ENCODE measurements at regions not wholly inside any gene's neighbourhood (a gene's known extent, or its start where the extent isn't known, plus 50 kb on each side); places are given as distances from the start of the nearest gene placed in this dataset.

- intact Hi-C loops (cut with micrococcal nuclease; ENCODE audit: unreplicated experiment) (no loop called here), in situ Hi-C loops (cut with MboI) (no loop called here)
- no peaks in the 10 kb centered on the region; the same call in 2 of the 3 replicates for H3K9me3 ChIP-seq (replicated peaks; ENCODE audit: control insufficient read depth, insufficient read depth, low read length)
- POLR2A ChIA-PET, result interaction anchor here (0.6 kb wide), 1 partner anchor 99 kb away, joined by 3 read pairs; no protein-coding TSS in a partner anchor
- no peak for FAIRE-seq
- H3K4me3 ChIP-seq, result no peak overlapping the region
- SMC1A ChIA-PET (ENCODE audit: uncharacterized antibody, unreplicated experiment), result no interaction called here
- no TSS peak for BruUV-seq (replicated peaks)
- no peak overlapping the region for H3K9ac ChIP-seq (ENCODE audit: control insufficient read depth, insufficient read depth, low read length)
- H4K20me1 ChIP-seq (ENCODE audit: control insufficient read depth, insufficient read depth), result no peaks in the 10 kb centered on the region
- no peak overlapping the region for H2AFZ ChIP-seq (ENCODE audit: control insufficient read depth, low read depth, low read length)
- no peaks in the 10 kb centered on the region for H3K4me1 ChIP-seq (ENCODE audit: control insufficient read depth, insufficient read depth, low read length)
- RAD21 ChIA-PET (ENCODE audit: unreplicated experiment), result no interaction called here
- no peak overlapping the region for H3K4me2 ChIP-seq (ENCODE audit: control insufficient read depth, insufficient read depth)
- no peak overlapping the region for H3K27ac ChIP-seq (ENCODE audit: control insufficient read depth, insufficient read depth)
- no peaks in the 10 kb centered on the region for H3K36me3 ChIP-seq (ENCODE audit: control insufficient read depth in 2 of 2, insufficient read depth in 2 of 2, low read length in 1 of 2)
- ATAC-seq, result no peak
- H3K27me3 ChIP-seq (replicated peaks in 1 of 2; ENCODE audit: control insufficient read depth in 2 of 2, insufficient read depth in 2 of 2, low read length in 1 of 2), result no peaks in the 10 kb centered on the region
- CTCF ChIA-PET, result no interaction called here
- no peak for DNase-seq (ENCODE audit: low read depth, low spot score)
- no peak for TF ChIP-seq PKNOX1 (IDR thresholded peaks at IDR 0.05)
- TF ChIP-seq RFX5 (IDR thresholded peaks at IDR 0.05; ENCODE audit: low read depth, low read length), result no peak
- no peak for TF ChIP-seq HDAC2 (IDR thresholded peaks at IDR 0.05)
- no peak for TF ChIP-seq KLF5 (IDR thresholded peaks at IDR 0.05; ENCODE audit: partially characterized antibody)
- no peak for TF ChIP-seq IKZF2 (IDR thresholded peaks at IDR 0.05)
- TF ChIP-seq CTCF (IDR thresholded peaks at IDR 0.05 in 2 of 3, conservative IDR thresholded peaks at IDR 0.05 in 1 of 3; ENCODE audit: control insufficient read depth in 2 of 3, extremely low read depth in 1 of 3, insufficient read depth in 1 of 3, low read depth in 3 of 3, low read length in 3 of 3), result no peak
- TF ChIP-seq EZH2 (IDR thresholded peaks at IDR 0.05; ENCODE audit: borderline replicate concordance, control insufficient read depth, low read depth, low read length), result no peak
- WGBS (ENCODE audit: insufficient coverage, insufficient replicate concordance, low lambda C conversion rate, missing lambda C conversion rate), result 5% methylated on average over 9 of the region's 12 CpGs
- no peaks in the 10 kb centered on the region for H3K79me2 ChIP-seq (ENCODE audit: control insufficient read depth, insufficient read depth, low read length)
Measured at GRCh38 chr20:55094353-55094861, 619.0 kb downstream of the DOK5 start.

Data from GM12878 (cell line).